ENCODE measurements at regions not wholly inside any gene's neighbourhood (a gene's known extent, or its start where the extent isn't known, plus 50 kb on each side); places are given as distances from the start of the nearest gene placed in this dataset.

DNA sequence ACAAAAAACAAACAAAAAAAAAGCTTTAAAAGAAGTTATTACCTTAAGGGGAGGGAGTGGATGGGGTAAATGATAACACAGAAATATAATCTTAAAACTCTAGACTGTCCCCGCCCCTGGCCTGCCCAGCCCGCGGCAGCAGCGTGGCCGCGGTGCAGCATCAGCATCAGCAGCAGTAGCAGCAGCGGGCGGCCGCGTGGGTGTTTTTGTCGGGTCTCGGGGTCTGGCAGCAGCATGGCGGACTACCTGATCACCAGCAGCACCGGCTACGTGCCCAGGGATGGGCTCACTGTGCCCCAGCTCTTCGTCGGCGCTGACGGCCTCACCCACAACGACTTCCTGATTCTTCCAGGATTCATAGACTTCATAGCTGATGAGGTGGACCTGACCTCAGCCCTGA lies 80.0 kb upstream of the ANKRD28 start:
- TF ChIP-seq, protein P1, sequence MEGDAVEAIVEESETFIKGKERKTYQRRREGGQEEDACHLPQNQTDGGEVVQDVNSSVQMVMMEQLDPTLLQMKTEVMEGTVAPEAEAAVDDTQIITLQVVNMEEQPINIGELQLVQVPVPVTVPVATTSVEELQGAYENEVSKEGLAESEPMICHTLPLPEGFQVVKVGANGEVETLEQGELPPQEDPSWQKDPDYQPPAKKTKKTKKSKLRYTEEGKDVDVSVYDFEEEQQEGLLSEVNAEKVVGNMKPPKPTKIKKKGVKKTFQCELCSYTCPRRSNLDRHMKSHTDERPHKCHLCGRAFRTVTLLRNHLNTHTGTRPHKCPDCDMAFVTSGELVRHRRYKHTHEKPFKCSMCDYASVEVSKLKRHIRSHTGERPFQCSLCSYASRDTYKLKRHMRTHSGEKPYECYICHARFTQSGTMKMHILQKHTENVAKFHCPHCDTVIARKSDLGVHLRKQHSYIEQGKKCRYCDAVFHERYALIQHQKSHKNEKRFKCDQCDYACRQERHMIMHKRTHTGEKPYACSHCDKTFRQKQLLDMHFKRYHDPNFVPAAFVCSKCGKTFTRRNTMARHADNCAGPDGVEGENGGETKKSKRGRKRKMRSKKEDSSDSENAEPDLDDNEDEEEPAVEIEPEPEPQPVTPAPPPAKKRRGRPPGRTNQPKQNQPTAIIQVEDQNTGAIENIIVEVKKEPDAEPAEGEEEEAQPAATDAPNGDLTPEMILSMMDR (IDR thresholded peaks at IDR 0.05), result no peak
- TF ChIP-seq POLR2A (IDR thresholded peaks at IDR 0.05), result no peak

Data from uterus (tissue), 2 donors.